ENCODE measurements at regions not wholly inside any gene's neighbourhood (a gene's known extent, or its start where the extent isn't known, plus 50 kb on each side); places are given as distances from the start of the nearest gene placed in this dataset.
A peak's percentile ranks its signal among the peaks of the same experiment; 100 is the strongest.

- DNase-seq (ENCODE audit: low read depth in 1 of 2, low spot score in 2 of 2): no peak
- H3K27me3 ChIP-seq (replicated peaks): no peaks in the 10 kb centered on the region
- H3K4me1 ChIP-seq (replicated peaks): no peaks in the 10 kb centered on the region
- no peak overlapping the region for H3K27ac ChIP-seq
- no peaks in the 10 kb centered on the region for H3K9me3 ChIP-seq (replicated peaks)
- H3K4me3 ChIP-seq: no peak overlapping the region
- no peaks in the 10 kb centered on the region for H3K36me3 ChIP-seq
Observed at GRCh38 chr4:83810428-83810827, 274.5 kb downstream of the GPAT3 start.

GRCh38 chr4:83809581-83809980, 273.7 kb downstream of the GPAT3 start:
- H3K36me3 ChIP-seq: no peaks in the 10 kb centered on the region
- no peak overlapping the region for H3K4me3 ChIP-seq
- no peak overlapping the region for H3K27ac ChIP-seq
- no peaks in the 10 kb centered on the region for H3K4me1 ChIP-seq (replicated peaks)
- no peak for DNase-seq (ENCODE audit: low read depth in 1 of 2, low spot score in 2 of 2)
- no peaks in the 10 kb centered on the region for H3K9me3 ChIP-seq (replicated peaks)
- H3K27me3 ChIP-seq (replicated peaks): no peaks in the 10 kb centered on the region

- no peak for DNase-seq (ENCODE audit: low read depth in 1 of 2, low spot score in 2 of 2)
- no peaks in the 10 kb centered on the region for H3K36me3 ChIP-seq
- no peak overlapping the region for H3K27ac ChIP-seq
- H3K27me3 ChIP-seq (replicated peaks): no peaks in the 10 kb centered on the region
- no peak overlapping the region for H3K4me3 ChIP-seq
- H3K4me1 ChIP-seq (replicated peaks): no peaks in the 10 kb centered on the region
- H3K9me3 ChIP-seq (replicated peaks): no peaks in the 10 kb centered on the region
Observed at GRCh38 chr4:83793481-83793880, 257.6 kb downstream of the GPAT3 start.

GRCh38 chr4:83785891-83786290, 250.0 kb downstream of the GPAT3 start:
- Histone ChIP-seq H3K27ac (no peak overlapping the region), H3K4me3 (no peak overlapping the region), H3K9me3 (replicated peaks) (no peaks in the 10 kb centered on the region), H3K4me1 (replicated peaks) (peaks cover 9% of the 10 kb centered on the region), H3K27me3 (replicated peaks) (no peaks in the 10 kb centered on the region), H3K36me3 (no peaks in the 10 kb centered on the region)
- no peak for DNase-seq (ENCODE audit: low read depth in 1 of 2, low spot score in 2 of 2)

GRCh38 chr4:83783215-83783614, 247.3 kb downstream of the GPAT3 start:
- Histone ChIP-seq H3K27me3 (replicated peaks) (no peaks in the 10 kb centered on the region), H3K27ac (no peak overlapping the region), H3K4me3 (no peak overlapping the region), H3K9me3 (replicated peaks) (no peaks in the 10 kb centered on the region), H3K36me3 (no peaks in the 10 kb centered on the region), H3K4me1 (replicated peaks) (peaks cover 9% of the 10 kb centered on the region)
- DNase-seq (ENCODE audit: low read depth in 1 of 2, low spot score in 2 of 2): no peak

GRCh38 chr4:83782591-83782990, 246.7 kb downstream of the GPAT3 start:
- Histone ChIP-seq H3K27me3 (replicated peaks) (no peaks in the 10 kb centered on the region), H3K4me1 (replicated peaks) (peaks cover 9% of the 10 kb centered on the region), H3K9me3 (replicated peaks) (no peaks in the 10 kb centered on the region), H3K36me3 (no peaks in the 10 kb centered on the region), H3K4me3 (no peak overlapping the region), H3K27ac (no peak overlapping the region)
- DNase-seq (ENCODE audit: low read depth in 1 of 2, low spot score in 2 of 2): peak in 1 of 2 experiments; percentile 8

- no peak overlapping the region for H3K4me3 ChIP-seq
- H3K27ac ChIP-seq: no peak overlapping the region
- H3K36me3 ChIP-seq: no peaks in the 10 kb centered on the region
- DNase-seq (ENCODE audit: low read depth in 1 of 2, low spot score in 2 of 2): no peak
- H3K27me3 ChIP-seq (replicated peaks): no peaks in the 10 kb centered on the region
- no peaks in the 10 kb centered on the region for H3K9me3 ChIP-seq (replicated peaks)
- H3K4me1 ChIP-seq (replicated peaks): peaks cover 9% of the 10 kb centered on the region
Observed at GRCh38 chr4:83781434-83781833, 245.5 kb downstream of the GPAT3 start.

- H3K4me3 ChIP-seq: no peak overlapping the region
- H3K27me3 ChIP-seq (replicated peaks): no peaks in the 10 kb centered on the region
- H3K9me3 ChIP-seq (replicated peaks): no peaks in the 10 kb centered on the region
- H3K36me3 ChIP-seq: no peaks in the 10 kb centered on the region
- no peak for DNase-seq (ENCODE audit: low read depth in 1 of 2, low spot score in 2 of 2)
- H3K27ac ChIP-seq: no peak overlapping the region
- H3K4me1 ChIP-seq (replicated peaks): peaks cover 7% of the 10 kb centered on the region; the same call in 1 of the 2 replicates
Observed at GRCh38 chr4:83780053-83780733, 244.3 kb downstream of the GPAT3 start.

- Histone ChIP-seq H3K27ac (no peak overlapping the region), H3K4me1 (replicated peaks) (peaks cover 7% of the 10 kb centered on the region; the same call in 1 of the 2 replicates), H3K36me3 (no peaks in the 10 kb centered on the region), H3K4me3 (no peak overlapping the region), H3K27me3 (replicated peaks) (no peaks in the 10 kb centered on the region), H3K9me3 (replicated peaks) (no peaks in the 10 kb centered on the region)
- DNase-seq (ENCODE audit: low read depth in 1 of 2, low spot score in 2 of 2): no peak
Observed at GRCh38 chr4:83779103-83780052, 243.5 kb downstream of the GPAT3 start.

GRCh38 chr4:83772685-83773084, 236.8 kb downstream of the GPAT3 start:
- Histone ChIP-seq H3K9me3 (replicated peaks) (no peaks in the 10 kb centered on the region), H3K4me1 (replicated peaks) (peaks cover 11% of the 10 kb centered on the region; the same call in 1 of the 2 replicates), H3K27ac (no peak overlapping the region), H3K36me3 (no peaks in the 10 kb centered on the region), H3K4me3 (no peak overlapping the region), H3K27me3 (replicated peaks) (no peaks in the 10 kb centered on the region; the same call in 1 of the 2 replicates)
- DNase-seq (ENCODE audit: low read depth in 1 of 2, low spot score in 2 of 2): no peak

- Histone ChIP-seq H3K9me3 (replicated peaks) (no peaks in the 10 kb centered on the region), H3K27me3 (replicated peaks) (peaks cover 4% of the 10 kb centered on the region), H3K36me3 (no peaks in the 10 kb centered on the region), H3K27ac (no peak overlapping the region), H3K4me1 (replicated peaks) (peaks cover 4% of the 10 kb centered on the region; the same call in 1 of the 2 replicates), H3K4me3 (no peak overlapping the region)
- DNase-seq (ENCODE audit: low read depth in 1 of 2, low spot score in 2 of 2): peak; percentile 45 to 61
Observed at GRCh38 chr4:83771113-83771705, 235.3 kb downstream of the GPAT3 start.

GRCh38 chr4:83768146-83768545, 232.2 kb downstream of the GPAT3 start:
- H3K27me3 ChIP-seq (replicated peaks): peaks cover 14% of the 10 kb centered on the region
- H3K4me1 ChIP-seq (replicated peaks): no peaks in the 10 kb centered on the region
- H3K4me3 ChIP-seq: no peak overlapping the region
- no peak overlapping the region for H3K27ac ChIP-seq
- DNase-seq (ENCODE audit: low read depth in 1 of 2, low spot score in 2 of 2): no peak
- no peaks in the 10 kb centered on the region for H3K9me3 ChIP-seq (replicated peaks)
- no peaks in the 10 kb centered on the region for H3K36me3 ChIP-seq

GRCh38 chr4:83767067-83767466, 231.2 kb downstream of the GPAT3 start:
- no peak overlapping the region for H3K4me3 ChIP-seq
- H3K27ac ChIP-seq: no peak overlapping the region
- H3K27me3 ChIP-seq (replicated peaks): peaks cover 14% of the 10 kb centered on the region
- H3K9me3 ChIP-seq (replicated peaks): no peaks in the 10 kb centered on the region
- DNase-seq (ENCODE audit: low read depth in 1 of 2, low spot score in 2 of 2): no peak
- H3K4me1 ChIP-seq (replicated peaks): no peaks in the 10 kb centered on the region
- H3K36me3 ChIP-seq: no peaks in the 10 kb centered on the region

GRCh38 chr4:83759611-83760010, 223.7 kb downstream of the GPAT3 start:
- DNase-seq (ENCODE audit: low read depth in 1 of 2, low spot score in 2 of 2): no peak
- H3K27ac ChIP-seq: no peak overlapping the region
- H3K4me3 ChIP-seq: no peak overlapping the region
- no peaks in the 10 kb centered on the region for H3K36me3 ChIP-seq
- H3K4me1 ChIP-seq (replicated peaks): no peaks in the 10 kb centered on the region
- H3K27me3 ChIP-seq (replicated peaks): peaks cover 5% of the 10 kb centered on the region; the same call in 1 of the 2 replicates
- no peaks in the 10 kb centered on the region for H3K9me3 ChIP-seq (replicated peaks)

All from SJSA1 (cell line).